K562 (cell line): ENCODE measurements at regions not wholly inside any gene's neighbourhood (a gene's known extent, or its start where the extent isn't known, plus 50 kb on each side); places are given as distances from the start of the nearest gene placed in this dataset.

Experiments used
- E2F6 ChIP-seq, 2 experiments: IDR thresholded peaks; 2 replicates each; pipeline ENCODE4 v1.6.1; 2011; ENCODE audit warnings: borderline replicate concordance in 1 of 2, control low read depth in 1 of 2, low read depth in 1 of 2, low read length in 1 of 2, mild to moderate bottlenecking in 1 of 2, mixed read lengths in 1 of 2, moderate library complexity in 1 of 2; ENCODE audit not compliant: insufficient read depth in 1 of 2, insufficient read length in 1 of 2, poor library complexity in 1 of 2, severe bottlenecking in 1 of 2; ENCODE audit errors: extremely low read depth in 1 of 2
- PTBP1 ChIP-seq: fragments of 200-400 bp; formaldehyde crosslinking; IDR thresholded peaks from 2 replicates; pipeline ENCODE4 v1.6.1; 2017; ENCODE audit warnings: low read depth, low read length
- RBFOX2 ChIP-seq: fragments of 200-400 bp; formaldehyde crosslinking; IDR thresholded peaks from 2 replicates; pipeline ENCODE4 v1.6.1; 2017; ENCODE audit warnings: low read depth, mild to moderate bottlenecking, low read length, moderate library complexity
- ZBTB43 ChIP-seq: sonication (generic); formaldehyde crosslinking; IDR thresholded peaks from 2 replicates; pipeline ENCODE4 v1.8.0; 2023; ENCODE audit warnings: mild to moderate bottlenecking, missing genetic modification reagents

GRCh38 chr4:45650545-45650944 lies 473.3 kb downstream of the GABRG1 start:
- TF ChIP-seq ZBTB43, result no peak
- TF ChIP-seq PTBP1, result no peak
- no peak for TF ChIP-seq E2F6 (IDR thresholded peaks at IDR 0.05; ENCODE audit: borderline replicate concordance in 1 of 2, extremely low read depth in 1 of 2, insufficient read depth in 1 of 2, insufficient read length in 1 of 2, low read depth in 1 of 2, low read length in 1 of 2, poor library complexity in 1 of 2, severe bottlenecking in 1 of 2)
- no peak for TF ChIP-seq RBFOX2
